LNCAP (cell line): ENCODE measurements at regions not wholly inside any gene's neighbourhood (a gene's known extent, or its start where the extent isn't known, plus 50 kb on each side); places are given as distances from the start of the nearest gene placed in this dataset.

ENCODE experiments used
- CTCF ChIP-seq: fragments of 450-650 bp; IDR thresholded peaks from 2 replicates; pipeline ENCODE4 v1.5.1; 2017; ENCODE audit warnings: mild to moderate bottlenecking

GRCh38 chr17:33679595-33679994 lies 386.5 kb upstream of the ASIC2 start:
- no peak for TF ChIP-seq CTCF

GRCh38 chr17:33680472-33680871 lies 387.4 kb upstream of the ASIC2 start:
- no peak for TF ChIP-seq CTCF

- no peak for TF ChIP-seq CTCF
Observed at GRCh38 chr17:33682599-33682998, 389.5 kb upstream of the ASIC2 start.

GRCh38 chr17:33684735-33685134 lies 391.6 kb upstream of the ASIC2 start:
- TF ChIP-seq CTCF, result no peak

GRCh38 chr17:33686171-33686570 lies 393.1 kb upstream of the ASIC2 start:
- TF ChIP-seq CTCF, result peak; percentile 59

- no peak for TF ChIP-seq CTCF
Observed at GRCh38 chr17:33687831-33688230, 394.7 kb upstream of the ASIC2 start.

- TF ChIP-seq CTCF, result no peak
Observed at GRCh38 chr17:33688771-33689170, 395.7 kb upstream of the ASIC2 start.

- no peak for TF ChIP-seq CTCF
Observed at GRCh38 chr17:33689725-33690124, 396.6 kb upstream of the ASIC2 start.
